ENCODE measurements at regions not wholly inside any gene's neighbourhood (a gene's known extent, or its start where the extent isn't known, plus 50 kb on each side); places are given as distances from the start of the nearest gene placed in this dataset.

DNA sequence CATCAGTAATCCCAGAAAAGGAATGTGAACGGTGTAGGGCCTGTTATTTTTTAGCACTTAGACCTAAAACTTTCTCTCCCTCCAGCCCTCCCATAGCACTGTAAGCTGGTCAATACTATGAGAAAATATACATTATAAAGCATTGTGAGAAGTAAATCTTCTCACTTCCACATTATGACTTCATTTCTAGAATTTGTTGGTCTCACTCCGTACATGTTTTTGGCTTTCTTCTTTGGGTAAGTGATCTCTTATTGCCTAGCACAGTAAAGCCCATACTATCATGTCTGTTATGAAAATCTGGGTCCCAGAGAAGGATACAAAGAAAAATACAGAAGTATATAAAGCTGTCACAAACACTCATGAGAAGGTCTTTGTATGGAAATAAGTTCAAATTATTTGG lies 1851.1 kb upstream of the IGFBP7 start:
- TF ChIP-seq, protein P1, sequence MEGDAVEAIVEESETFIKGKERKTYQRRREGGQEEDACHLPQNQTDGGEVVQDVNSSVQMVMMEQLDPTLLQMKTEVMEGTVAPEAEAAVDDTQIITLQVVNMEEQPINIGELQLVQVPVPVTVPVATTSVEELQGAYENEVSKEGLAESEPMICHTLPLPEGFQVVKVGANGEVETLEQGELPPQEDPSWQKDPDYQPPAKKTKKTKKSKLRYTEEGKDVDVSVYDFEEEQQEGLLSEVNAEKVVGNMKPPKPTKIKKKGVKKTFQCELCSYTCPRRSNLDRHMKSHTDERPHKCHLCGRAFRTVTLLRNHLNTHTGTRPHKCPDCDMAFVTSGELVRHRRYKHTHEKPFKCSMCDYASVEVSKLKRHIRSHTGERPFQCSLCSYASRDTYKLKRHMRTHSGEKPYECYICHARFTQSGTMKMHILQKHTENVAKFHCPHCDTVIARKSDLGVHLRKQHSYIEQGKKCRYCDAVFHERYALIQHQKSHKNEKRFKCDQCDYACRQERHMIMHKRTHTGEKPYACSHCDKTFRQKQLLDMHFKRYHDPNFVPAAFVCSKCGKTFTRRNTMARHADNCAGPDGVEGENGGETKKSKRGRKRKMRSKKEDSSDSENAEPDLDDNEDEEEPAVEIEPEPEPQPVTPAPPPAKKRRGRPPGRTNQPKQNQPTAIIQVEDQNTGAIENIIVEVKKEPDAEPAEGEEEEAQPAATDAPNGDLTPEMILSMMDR (IDR thresholded peaks at IDR 0.05), result no peak
- no peak for TF ChIP-seq POLR2A (IDR thresholded peaks at IDR 0.05)
